DMS 273 (cell line): ENCODE measurements at regions not wholly inside any gene's neighbourhood (a gene's known extent, or its start where the extent isn't known, plus 50 kb on each side); places are given as distances from the start of the nearest gene placed in this dataset.

Experiments
- DNase-seq: peaks from one replicate; lab custom pipeline; 2025; ENCODE audit not compliant: unreplicated experiment; lab: John Stamatoyannopoulos, UW

DNA sequence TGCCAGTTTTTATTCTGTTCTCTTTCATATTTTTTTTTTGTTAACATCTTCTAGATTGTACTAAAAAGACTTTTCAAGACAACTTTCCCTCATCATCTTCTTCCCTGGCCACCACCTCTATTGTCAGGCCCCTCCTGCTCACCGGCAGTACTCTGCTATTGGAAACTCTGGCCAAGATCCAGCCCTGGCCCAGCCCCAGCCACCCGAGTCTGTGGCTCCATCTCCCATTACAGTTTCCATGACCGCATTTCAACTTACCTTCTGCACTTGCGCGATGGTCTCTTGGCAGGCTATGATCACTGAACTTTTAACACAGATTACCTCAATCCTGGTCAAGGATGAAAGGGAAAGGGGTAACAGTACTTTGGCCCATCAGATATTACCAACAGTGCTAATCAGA is 137.7 kb upstream of the POM121L12 start:
- no peak for DNase-seq

GRCh38 chr7:52897288-52897687 is 138.1 kb upstream of the POM121L12 start:
- no peak for DNase-seq

GRCh38 chr7:52877240-52877639 is 158.2 kb upstream of the POM121L12 start:
- DNase-seq = no peak

- no peak for DNase-seq
These were observed 159.0 kb upstream of the POM121L12 start for GRCh38 chr7:52876402-52876801.

DNA sequence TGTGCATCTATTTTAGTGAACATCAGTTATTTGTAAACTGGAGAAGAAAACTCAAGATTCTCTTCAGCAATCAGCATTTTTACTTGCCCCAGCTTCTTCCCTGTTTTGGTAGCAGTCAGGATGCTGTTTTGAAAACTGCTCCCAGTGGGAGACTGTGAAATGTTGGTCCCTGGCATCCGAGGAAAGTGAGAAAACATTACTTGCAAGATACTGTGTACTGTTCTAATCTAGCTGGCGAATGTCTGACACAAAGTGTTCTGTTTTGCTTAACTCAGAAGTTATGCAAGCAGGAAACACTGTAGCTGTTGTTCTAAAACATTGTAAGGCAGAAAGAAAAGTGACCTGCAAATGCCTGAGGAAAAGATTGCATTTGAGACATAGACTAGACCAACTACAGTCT is 171.8 kb upstream of the POM121L12 start:
- DNase-seq = no peak

- DNase-seq = no peak
These were observed 173.1 kb upstream of the POM121L12 start for GRCh38 chr7:52862321-52862720.

GRCh38 chr7:52857367-52857766 is 178.1 kb upstream of the POM121L12 start:
- no peak for DNase-seq

GRCh38 chr7:52854681-52855080 is 180.8 kb upstream of the POM121L12 start:
- no peak for DNase-seq

GRCh38 chr7:52851547-52851946 is 183.9 kb upstream of the POM121L12 start:
- DNase-seq = no peak

GRCh38 chr7:52843436-52843835 is 192.0 kb upstream of the POM121L12 start:
- no peak for DNase-seq

GRCh38 chr7:52842202-52842900 is 193.1 kb upstream of the POM121L12 start:
- DNase-seq = no peak

DNA sequence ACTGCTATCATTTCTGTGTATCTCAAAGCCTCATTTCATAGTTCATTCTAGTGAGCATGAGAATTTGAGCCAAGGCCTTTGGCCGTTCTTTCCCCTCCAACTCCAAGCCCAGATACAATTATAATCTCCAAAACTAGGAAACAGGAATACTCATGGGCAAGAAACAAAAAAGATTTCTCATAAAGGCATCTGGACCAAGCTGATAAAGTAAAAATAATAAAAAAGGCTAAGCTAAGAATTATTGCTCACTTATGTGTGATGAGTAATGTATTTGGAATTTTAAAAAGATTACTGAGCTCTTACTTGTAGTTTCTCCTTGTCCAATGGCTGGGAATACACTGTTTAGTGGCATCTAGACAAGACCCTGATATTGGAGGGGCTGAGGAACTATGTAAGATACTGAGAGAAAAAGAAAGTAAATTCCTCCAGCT is 196.4 kb upstream of the POM121L12 start:
- no peak for DNase-seq

GRCh38 chr7:52831321-52831720 is 204.1 kb upstream of the POM121L12 start:
- no peak for DNase-seq

DNA sequence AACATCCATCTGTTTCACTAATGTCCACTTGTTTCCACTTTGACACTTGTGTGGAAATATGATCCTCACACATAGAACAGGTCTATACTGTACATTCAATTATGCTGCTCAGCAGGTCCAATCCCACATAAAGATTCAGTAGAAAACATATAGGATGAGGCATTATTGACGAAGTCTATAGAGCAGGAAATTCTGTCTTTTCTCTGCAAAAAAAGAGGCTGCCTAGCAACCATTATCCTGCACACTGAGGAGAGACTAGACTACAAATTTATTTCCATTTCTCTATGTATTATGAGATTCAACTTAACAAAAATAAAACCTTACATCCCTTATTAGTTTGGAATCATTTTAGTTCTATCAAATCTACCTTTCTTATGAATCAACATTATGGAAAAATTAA is 204.6 kb upstream of the POM121L12 start:
- no peak for DNase-seq

- DNase-seq = no peak
These were observed 208.7 kb upstream of the POM121L12 start for GRCh38 chr7:52826515-52827265.

GRCh38 chr7:52825611-52826010 is 209.8 kb upstream of the POM121L12 start:
- DNase-seq = no peak

GRCh38 chr7:52811537-52811936 is 223.9 kb upstream of the POM121L12 start:
- DNase-seq = no peak

- DNase-seq = no peak
These were observed 235.6 kb upstream of the POM121L12 start for GRCh38 chr7:52799817-52800216.

- DNase-seq = no peak
These were observed 237.6 kb upstream of the POM121L12 start for GRCh38 chr7:52797801-52798200.

DNA sequence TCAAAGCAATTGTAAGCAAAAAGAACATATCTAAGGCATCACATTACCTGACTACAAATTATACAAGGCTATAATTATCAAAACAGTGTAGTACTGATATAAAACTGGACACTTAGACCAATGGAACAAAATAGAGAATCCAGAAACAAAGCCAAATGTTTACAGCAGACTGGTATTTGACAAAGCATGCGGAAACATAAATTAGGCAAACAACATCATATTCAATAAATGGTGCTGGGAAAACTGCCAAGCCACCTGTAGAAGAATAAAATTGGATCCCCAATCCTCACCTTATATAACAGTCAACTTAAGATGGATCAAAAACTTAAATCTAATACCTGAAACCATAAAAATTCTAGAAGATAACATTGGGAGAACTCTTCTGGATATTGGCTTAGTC is 240.8 kb upstream of the POM121L12 start:
- no peak for DNase-seq

DNA sequence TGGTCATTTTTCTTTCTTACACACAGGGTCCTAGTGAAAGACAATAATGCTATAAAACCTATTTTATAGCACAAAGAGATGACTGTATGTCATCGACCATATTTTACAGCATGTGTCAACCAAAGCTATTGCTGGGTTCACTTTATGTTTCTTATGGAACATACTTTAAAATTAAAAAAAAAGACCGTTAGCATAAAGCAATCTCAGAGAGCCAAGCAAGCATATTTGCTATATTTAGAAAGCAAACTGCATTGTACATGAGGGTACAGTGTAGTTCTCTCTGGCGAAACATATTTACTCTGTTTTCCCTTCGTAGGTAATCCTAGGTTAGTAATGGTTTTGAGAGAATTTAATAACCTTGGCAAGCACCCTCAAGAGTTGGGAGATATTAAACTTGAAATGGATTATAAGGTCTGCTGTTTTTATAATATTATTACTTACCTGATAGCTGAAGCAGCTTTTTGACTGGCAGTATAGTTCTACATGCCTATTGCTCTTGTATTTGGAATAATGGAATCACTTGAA is 244.2 kb upstream of the POM121L12 start:
- no peak for DNase-seq

GRCh38 chr7:52786174-52786573 is 249.3 kb upstream of the POM121L12 start:
- no peak for DNase-seq
